Activated CD8-positive, alpha-beta memory T cell treated with anti-CD3 and anti-CD28 coated beads for 48 hours (primary cell): ENCODE measurements at regions not wholly inside any gene's neighbourhood (a gene's known extent, or its start where the extent isn't known, plus 50 kb on each side); places are given as distances from the start of the nearest gene placed in this dataset.

Experiments
- DNase-seq, 3 experiments: peaks; one replicate each; pipeline ENCODE4 v3.0.0-alpha.2; 2020; ENCODE audit warnings: low read depth in 2 of 3, low spot score in 2 of 3

GRCh38 chr4:74612837-74613236 lies 167.9 kb downstream of the AREG start:
- no peak for DNase-seq

- DNase-seq = no peak
Observed at GRCh38 chr4:74613266-74613665, 168.3 kb downstream of the AREG start.

- DNase-seq = no peak
Observed at GRCh38 chr4:74615411-74615810, 170.5 kb downstream of the AREG start.

- DNase-seq = no peak
Observed at GRCh38 chr4:74618166-74618565, 173.2 kb downstream of the AREG start.

- no peak for DNase-seq
Observed at GRCh38 chr4:74618659-74619058, 173.7 kb downstream of the AREG start.

- DNase-seq = no peak
Observed at GRCh38 chr4:74619931-74620702, 174.2 kb downstream of the BTC start.

GRCh38 chr4:74621616-74622015 lies 172.7 kb downstream of the BTC start:
- DNase-seq = no peak

GRCh38 chr4:74623041-74623440 lies 171.3 kb downstream of the BTC start:
- no peak for DNase-seq

GRCh38 chr4:74624351-74625151 lies 169.8 kb downstream of the BTC start:
- DNase-seq = no peak

DNA sequence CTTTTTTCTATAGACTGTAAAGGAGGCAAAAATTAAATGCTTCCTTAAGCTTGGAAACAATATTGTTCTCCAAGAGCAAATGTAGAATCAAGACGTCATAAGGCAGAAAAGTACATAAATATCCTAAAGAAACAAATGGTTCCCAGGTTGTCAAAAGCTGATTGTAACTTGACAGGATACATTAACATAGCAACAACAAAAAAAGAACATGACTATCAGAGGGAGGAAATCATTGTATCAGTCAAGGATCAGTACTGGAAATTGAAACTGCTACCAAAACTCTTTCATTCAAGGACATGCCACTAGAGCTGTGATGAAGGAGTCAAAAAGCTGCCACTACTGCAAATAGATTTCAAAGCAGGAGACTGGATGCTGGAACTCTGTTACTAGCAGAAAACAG lies 168.3 kb downstream of the BTC start:
- DNase-seq = no peak

DNA sequence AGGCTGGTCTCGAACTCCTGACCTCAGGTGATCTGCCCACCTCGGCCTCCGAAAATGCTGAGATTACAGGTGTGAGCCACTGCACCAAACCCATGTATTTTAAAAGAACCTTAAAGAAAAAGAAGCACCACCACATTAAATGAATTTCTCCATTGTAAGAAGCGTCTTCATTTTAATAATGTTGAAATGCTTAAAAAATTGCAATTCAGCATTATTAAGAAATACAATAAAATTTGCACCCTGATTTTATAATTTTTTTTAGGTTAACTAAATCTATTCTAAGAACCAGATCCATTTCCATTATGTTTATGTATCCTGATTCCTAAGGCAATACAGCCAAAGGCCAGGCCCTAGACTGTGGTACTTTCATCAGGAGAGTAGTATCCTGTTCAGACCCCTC lies 167.2 kb downstream of the BTC start:
- DNase-seq = no peak

- no peak for DNase-seq
Observed at GRCh38 chr4:74627504-74627903, 166.8 kb downstream of the BTC start.

DNA sequence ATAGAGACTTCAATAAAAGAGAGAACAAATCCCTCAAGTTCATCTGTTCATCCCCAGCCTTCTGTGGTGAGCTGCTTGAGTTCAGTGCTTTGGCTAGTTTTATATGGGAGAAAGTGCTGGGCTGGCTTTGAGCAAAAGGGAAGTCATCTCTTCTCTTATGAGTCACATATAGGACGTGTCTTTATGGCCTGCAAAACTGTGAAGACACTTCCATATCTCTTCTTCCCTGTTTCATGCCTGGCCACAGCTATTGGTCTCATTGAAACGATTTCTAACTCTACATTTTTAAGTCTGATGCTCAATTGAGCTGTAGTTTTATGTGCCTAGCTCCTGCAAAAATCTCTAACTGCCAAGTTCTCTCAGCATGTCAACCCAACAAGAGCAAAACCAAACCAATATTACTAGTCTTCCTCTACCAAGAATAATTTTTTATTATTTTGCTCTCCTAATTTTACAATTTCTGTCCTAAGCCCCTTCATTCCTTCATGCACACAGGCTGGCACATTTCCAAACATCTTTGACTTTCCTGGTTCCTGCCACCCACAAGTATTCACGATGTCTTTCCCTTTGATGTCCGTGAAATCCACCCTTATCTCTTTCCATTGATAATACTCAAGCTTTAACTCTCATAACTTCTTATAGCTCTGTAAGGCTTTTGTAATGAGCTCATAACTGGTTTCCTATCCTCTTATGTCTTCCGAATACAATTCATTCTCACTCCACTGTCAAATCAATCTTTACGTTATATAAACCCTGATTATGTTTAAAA lies 165.3 kb downstream of the BTC start:
- no peak for DNase-seq

- DNase-seq = no peak
Observed at GRCh38 chr4:74630551-74630950, 163.8 kb downstream of the BTC start.

DNA sequence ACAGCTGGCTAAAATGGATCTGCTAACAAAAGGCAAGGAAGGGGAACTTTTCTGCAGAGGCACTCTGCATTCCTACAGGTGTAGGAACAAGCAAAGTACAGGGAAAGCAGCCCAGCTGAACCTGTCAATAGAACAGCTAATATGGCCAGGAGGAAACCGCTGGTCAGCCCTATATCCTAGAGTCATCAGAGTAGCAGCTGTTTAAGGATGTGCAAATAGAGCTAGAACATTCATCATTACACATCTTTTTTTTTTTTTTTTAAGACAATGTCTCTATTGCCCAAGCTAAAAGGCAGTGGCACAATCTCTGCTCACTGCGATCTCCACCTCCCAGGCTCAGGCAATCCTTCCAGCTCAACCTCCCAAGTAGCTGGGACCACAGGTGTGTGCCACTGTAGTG lies 163.0 kb downstream of the BTC start:
- DNase-seq = no peak

GRCh38 chr4:74631988-74632387 lies 162.3 kb downstream of the BTC start:
- no peak for DNase-seq

DNA sequence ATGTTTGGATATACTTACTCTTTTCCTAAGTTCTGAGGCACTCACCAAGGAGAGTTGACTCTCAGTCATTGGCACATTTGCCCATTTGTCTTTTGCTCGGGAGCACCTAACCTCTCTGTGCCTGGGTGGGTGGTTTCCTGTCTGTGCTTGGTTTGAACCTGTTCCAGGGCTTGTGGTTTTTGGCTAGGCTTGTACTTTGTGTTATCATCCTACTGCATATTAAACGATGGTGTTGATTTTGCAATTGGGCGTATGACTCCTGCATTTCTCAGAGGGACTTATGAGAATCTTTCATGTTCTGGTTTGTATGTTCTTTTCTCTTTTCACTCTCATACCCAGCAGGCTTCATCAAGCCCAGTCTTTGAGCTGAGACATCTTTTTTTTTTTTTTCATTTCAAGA lies 161.7 kb downstream of the BTC start:
- peak in 1 of 3 experiments; percentile 1 for DNase-seq

GRCh38 chr4:74635074-74635473 lies 159.2 kb downstream of the BTC start:
- no peak for DNase-seq

DNA sequence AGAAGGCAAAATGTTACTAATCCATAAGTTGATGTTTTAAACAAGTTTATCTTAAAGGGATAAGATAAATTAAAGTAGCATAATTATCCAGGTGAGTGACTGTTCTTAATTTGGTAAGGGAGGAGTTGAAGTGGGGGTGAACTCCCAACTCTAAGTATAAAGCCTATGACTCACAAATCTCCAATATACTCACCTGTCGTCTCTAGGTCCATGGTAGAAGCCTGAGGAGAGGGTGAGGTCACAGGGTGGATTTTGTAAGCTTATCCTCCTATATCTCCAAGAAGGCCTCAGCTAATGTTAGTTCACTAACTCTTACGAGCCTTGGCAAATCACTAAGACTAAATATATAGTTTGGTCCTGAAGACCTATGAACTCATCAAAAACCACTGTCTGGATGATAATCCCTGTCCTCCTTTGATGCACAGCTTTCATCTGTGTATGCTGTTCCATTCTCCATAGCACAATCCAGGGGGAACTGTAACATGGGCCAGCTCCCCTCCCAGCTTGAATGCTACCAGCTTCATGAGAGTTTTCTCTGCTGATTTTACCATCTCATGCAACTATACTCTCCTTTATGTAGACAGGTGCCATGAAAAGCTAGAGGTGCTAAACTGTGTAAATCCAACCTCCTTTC lies 158.7 kb downstream of the BTC start:
- no peak for DNase-seq

- DNase-seq = no peak
Observed at GRCh38 chr4:74638001-74638400, 156.3 kb downstream of the BTC start.

GRCh38 chr4:74638689-74639088 lies 155.6 kb downstream of the BTC start:
- DNase-seq = no peak
